NCI-H2029 (cell line): ENCODE measurements at regions not wholly inside any gene's neighbourhood (a gene's known extent, or its start where the extent isn't known, plus 50 kb on each side); places are given as distances from the start of the nearest gene placed in this dataset.

ENCODE experiments used
- DNase-seq: peaks from one replicate; lab custom pipeline; 2025; lab: John Stamatoyannopoulos, UW

DNA sequence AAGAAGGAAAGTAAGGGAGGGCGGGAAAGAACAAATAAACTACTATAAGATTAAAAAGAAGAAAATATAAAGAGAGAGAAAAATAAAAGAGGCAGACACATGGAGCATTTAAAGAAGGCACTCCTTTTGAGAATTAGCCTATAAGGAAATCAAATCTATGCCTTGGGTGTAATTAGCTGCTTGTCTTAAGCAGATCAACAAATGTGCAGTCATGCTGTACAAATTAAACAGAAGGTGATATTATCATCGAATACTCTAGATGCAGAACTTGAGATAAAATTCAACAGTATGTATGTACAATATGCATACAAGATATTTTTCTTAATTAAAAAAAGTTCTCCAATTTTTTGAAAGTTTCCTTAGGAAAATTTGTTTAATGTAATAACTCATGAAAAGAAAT is 623.0 kb upstream of the CHORDC1 start:
- no peak for DNase-seq

- DNase-seq = no peak
Measured at GRCh38 chr11:90845126-90845525, 622.3 kb upstream of the CHORDC1 start.

DNA sequence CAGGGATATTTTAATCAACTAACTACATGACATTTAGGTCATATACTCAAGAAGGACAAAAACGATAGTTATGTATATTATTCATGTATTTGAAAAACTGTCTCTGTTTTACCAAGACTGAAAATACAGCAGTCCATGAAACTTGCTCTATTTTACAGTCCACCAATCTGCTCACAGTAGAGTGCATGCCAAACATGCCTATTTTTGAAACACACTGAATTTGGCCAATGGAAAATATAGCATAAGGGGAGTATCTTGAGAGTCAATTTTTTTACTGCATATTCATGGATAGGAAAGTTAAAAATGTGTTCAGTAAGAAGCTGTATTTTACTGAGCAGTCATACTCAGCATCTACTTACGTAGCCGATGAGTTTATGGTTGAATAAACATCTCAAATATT is 621.2 kb upstream of the CHORDC1 start:
- DNase-seq = no peak

- DNase-seq = no peak
Measured at GRCh38 chr11:90842681-90843080, 619.8 kb upstream of the CHORDC1 start.

GRCh38 chr11:90840071-90840470 is 617.2 kb upstream of the CHORDC1 start:
- no peak for DNase-seq

GRCh38 chr11:90836031-90836430 is 613.2 kb upstream of the CHORDC1 start:
- DNase-seq = no peak

GRCh38 chr11:90823446-90823845 is 600.6 kb upstream of the CHORDC1 start:
- DNase-seq = no peak

DNA sequence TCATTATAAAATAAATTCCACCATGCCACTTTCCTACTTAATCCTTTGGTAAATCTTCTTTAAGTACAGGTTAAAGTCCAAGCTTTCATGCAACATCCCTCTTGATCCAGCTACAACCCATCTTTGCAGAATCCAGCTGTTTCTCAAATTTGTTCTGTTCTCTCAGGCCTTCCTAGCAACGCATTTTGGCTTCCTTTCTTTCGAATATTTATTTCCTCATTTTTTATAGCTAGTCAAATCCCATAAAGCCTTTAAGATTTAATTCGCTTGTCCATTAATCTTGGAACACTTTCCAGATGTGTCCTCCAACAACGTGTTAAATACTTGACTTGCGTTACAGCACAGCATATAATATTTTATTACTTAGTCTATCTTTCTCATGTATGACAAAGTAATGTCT is 600.1 kb upstream of the CHORDC1 start:
- no peak for DNase-seq

GRCh38 chr11:90818196-90818745 is 595.4 kb upstream of the CHORDC1 start:
- DNase-seq = no peak

DNA sequence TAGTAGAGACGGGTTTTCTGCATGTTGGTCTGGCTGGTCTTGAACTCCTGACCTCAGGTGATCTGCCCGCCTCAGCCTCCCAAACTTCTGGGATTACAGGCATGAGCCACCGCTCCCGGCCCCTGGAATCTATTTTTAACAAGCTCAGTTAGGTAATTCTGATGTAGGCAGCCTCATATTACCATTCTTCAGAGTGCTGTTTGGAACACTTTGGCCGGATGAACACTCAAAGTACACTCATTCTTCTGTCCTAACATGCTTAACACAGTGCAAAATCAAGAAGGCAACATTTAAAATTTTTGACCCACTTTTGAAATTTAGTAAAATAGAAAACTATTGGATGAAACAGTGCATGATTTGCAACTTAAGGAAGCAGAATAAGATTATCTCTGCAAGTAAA is 586.7 kb upstream of the CHORDC1 start:
- no peak for DNase-seq

DNA sequence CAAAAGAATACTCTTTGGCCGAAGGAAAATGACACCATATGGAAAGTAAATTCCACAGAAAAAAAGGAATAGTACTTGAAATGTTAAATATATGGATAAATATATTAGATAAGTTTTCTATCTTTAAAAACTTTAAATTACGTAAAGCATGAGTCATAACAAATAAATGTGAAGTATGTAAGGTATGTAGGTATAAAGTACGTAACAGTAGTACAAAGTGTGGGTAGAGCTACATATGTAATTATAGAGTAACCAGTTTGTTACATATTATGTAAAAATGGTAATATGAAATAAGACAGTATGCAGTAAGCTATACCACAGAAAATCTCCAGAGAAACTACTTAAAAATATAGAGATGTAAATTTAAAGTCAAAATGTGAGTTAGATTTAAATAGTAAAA is 582.3 kb upstream of the CHORDC1 start:
- DNase-seq = no peak

DNA sequence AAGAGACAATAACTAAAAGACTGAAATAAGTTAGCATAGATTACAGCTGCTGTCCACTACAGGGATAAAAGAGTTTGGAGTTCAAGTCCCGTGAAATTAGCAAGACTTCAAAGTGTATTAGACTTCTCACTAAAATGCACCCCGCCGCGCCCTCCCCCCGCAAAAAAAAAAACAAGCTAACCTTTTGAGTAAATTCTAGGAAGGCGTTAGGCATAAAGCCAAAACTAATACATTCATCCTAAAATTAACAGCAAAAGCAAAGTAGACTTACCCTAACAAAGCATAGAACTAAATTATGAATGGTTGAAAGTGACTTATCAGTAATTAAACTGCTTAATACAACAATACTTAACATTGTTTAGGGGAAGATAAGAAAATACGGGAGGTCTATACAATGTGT is 581.0 kb upstream of the CHORDC1 start:
- no peak for DNase-seq

DNA sequence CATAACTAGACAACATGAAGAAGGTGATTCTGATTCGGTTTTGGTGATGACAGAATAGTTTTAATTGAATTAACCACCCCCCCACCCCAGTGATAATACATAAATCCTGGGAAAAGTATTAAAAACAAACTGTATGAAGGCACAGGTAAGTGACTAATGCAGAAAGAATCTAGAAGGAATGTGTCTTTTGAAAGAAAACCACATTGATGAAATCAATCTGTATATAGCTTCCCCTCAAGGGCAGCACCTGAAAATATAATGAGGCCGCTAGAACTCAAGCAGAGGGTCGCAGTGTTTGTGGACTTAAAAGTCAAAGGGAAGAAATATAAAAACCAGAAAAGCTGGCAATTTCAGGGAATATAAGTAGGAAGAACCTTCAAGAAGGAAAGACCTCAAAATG is 580.5 kb upstream of the CHORDC1 start:
- DNase-seq = no peak

GRCh38 chr11:90798769-90799168 is 575.9 kb upstream of the CHORDC1 start:
- no peak for DNase-seq

GRCh38 chr11:90795746-90796145 is 572.9 kb upstream of the CHORDC1 start:
- DNase-seq = no peak

GRCh38 chr11:90788961-90789360 is 566.1 kb upstream of the CHORDC1 start:
- DNase-seq = no peak

DNA sequence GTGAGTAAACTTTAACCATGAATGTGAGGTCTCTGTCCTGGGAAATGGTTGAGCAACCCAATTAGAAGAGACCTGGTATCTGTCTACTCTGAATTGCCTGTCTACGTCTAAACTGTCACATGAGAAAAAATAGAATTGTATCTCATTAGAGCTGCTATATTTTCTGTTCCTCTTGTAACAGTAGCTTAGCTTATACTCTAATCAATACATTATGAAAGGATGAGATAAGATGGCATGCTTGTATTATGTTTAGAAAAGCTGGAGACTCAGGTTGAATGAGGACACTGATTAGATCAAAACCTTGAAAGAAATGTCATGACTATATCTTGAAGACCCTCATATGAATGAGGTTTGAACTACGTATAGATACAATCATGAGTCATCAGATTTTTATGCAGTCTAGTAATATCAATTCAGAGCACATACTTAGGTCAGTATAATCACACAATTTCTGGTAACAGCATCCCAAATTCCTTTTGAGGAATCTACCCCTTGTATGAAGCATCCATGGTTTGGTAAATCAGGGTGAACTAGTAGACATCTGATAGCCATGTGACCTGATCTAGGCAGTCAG is 561.5 kb upstream of the CHORDC1 start:
- DNase-seq = no peak

DNA sequence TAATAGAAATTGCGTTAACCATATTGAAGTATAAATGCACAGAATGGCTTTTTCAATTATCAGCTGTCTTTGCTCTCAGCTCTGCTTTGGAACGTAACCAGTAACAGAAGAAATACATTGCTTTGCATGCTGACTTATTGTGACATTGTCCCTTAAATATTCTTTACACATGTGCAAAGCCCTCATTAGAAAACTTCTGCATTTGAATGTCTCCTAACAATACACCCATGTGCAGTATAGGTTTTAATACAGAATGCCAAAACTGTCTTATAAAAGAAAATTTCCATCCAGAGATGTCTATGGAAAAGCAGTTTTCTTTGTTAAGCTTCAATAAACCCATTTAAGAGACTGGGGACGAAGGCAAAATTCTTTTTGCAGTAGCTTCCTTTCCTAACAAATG is 560.3 kb upstream of the CHORDC1 start:
- DNase-seq = no peak

DNA sequence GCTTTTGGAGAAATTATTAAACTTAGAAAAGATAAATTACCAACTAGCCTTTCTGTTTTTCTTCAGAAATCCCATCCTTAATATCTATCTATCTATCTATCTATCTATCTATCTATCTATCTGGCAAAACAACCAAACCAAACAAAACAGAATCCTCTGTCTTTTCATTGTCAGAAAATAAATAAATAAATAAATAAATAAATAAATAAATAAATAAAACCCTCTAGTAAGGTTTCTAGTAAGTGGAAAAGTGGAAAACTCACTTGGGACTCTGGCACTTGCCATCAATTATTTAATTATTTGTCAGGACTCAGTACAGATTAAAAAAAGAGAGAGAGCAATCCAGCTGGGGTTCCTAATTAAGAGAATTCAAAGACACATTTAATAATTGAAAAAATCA is 556.2 kb upstream of the CHORDC1 start:
- no peak for DNase-seq

GRCh38 chr11:90775567-90776165 is 552.8 kb upstream of the CHORDC1 start:
- no peak for DNase-seq

DNA sequence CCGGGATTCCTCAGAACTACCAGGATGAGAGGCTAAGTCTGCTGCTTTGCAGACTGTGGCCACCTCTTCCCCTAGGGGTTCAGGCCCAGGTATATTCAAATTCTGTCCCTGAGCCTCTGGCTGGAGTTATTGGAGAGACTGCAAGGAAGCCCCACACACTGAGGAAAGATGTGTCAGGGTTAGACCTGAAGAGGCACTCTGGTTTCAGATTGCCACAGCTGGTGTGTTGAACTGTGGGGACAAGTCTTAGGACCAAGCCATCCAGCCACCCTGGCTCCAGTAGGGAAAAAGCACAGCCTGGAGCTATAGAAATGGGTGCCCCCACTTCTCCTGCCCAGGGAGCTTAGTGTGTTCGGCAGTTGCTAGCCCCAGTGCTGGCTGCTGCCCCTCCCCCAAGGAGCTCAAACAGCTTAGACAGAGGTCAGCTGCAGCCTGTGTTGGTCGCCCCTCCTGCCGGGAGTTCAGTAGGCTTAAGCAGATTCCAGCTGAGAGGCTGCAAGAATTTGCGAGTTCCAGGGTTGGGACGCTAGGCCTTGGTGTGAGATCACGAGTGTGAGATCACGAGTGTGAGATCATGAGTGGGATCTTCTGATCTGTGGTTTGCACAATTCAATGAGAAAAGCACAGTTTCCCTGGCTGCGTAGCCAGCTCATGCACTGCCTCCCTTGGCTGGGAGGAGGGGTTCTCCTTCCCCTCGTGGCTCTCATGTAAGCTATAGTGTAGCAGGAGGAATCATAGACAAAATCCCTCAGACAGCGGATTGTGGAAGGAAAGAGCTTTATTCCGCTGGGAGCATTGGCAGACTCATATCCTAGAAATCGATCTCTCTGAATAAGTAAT is 552.1 kb upstream of the CHORDC1 start:
- no peak for DNase-seq

GRCh38 chr11:90770007-90770406 is 547.2 kb upstream of the CHORDC1 start:
- no peak for DNase-seq

DNA sequence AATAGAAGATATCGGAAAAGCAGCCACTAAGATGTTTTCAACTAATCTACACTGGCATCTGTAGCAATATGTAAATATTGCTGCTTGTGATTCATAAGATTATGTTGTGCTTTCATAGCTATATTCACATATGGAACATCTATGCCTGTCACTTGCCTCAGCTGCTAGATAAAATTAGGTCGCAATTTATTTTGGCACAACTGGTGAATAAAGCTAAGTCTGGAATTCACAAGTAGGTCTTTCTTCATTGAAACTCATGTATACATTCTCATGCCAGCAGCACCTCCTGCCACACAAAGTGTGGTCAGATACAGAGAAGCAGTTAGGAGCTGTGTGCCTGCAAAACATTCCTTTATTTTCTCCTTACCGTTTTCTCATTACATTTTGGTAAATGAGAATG is 543.3 kb upstream of the CHORDC1 start:
- DNase-seq = no peak
